Activated T-helper 1 cell treated with anti-CD3 and anti-CD28 coated beads, Interleukin-12 subunit alpha, Interleukin-12 subunit beta, Interleukin-2, Interleukin-4 antibody, amounts not matched to agents 30 ng/mL and 10 ng/mL and 1 ng/mL, durations not matched to agents 14 hours and 24 hours and 36 hours (primary cell): ENCODE measurements at regions not wholly inside any gene's neighbourhood (a gene's known extent, or its start where the extent isn't known, plus 50 kb on each side); places are given as distances from the start of the nearest gene placed in this dataset.

Source experiments
- DNase-seq: peaks from one replicate; pipeline ENCODE4 v3.0.0; 2021; ENCODE audit warnings: low spot score
- H3K27ac Mint-ChIP-seq: one replicate; pipeline ENCODE4 v1.8.0; 2021; ENCODE audit warnings: mild to moderate bottlenecking, mixed read lengths
- H3K27me3 Mint-ChIP-seq: one replicate; pipeline ENCODE4 v1.8.0; 2022; ENCODE audit warnings: mild to moderate bottlenecking, moderate library complexity, mixed read lengths; ENCODE audit not compliant: insufficient read depth
- H3K36me3 Mint-ChIP-seq: one replicate; pipeline ENCODE4 v1.8.0; 2021; ENCODE audit warnings: low read depth, mixed read lengths
- H3K4me1 Mint-ChIP-seq: one replicate; pipeline ENCODE4 v1.8.0; 2021; ENCODE audit warnings: low read depth, mixed read lengths
- H3K4me3 Mint-ChIP-seq: one replicate; pipeline ENCODE4 v1.8.0; 2021; ENCODE audit warnings: mild to moderate bottlenecking, moderate library complexity, mixed read lengths
- H3K9me3 Mint-ChIP-seq: one replicate; pipeline ENCODE4 v1.8.0; 2021; ENCODE audit warnings: mixed read lengths
- intact Hi-C: fragments of 100-400 bp; cut with micrococcal nuclease; formaldehyde crosslinking; loops from one replicate; pipeline ENCODE4 v1.15.1; 2024

GRCh38 chr4:11197631-11198341, 230.9 kb downstream of the HS3ST1 start:
- H3K4me3 Mint-ChIP-seq, result no peak overlapping the region
- intact Hi-C loops, result no loop called here
- H3K27ac Mint-ChIP-seq, result no peak overlapping the region
- no peaks in the 10 kb centered on the region for H3K9me3 Mint-ChIP-seq
- no peak for DNase-seq
- no peaks in the 10 kb centered on the region for H3K27me3 Mint-ChIP-seq
- H3K36me3 Mint-ChIP-seq, result no peaks in the 10 kb centered on the region
- no peaks in the 10 kb centered on the region for H3K4me1 Mint-ChIP-seq

- no peaks in the 10 kb centered on the region for H3K4me1 Mint-ChIP-seq
- H3K27ac Mint-ChIP-seq, result no peak overlapping the region
- intact Hi-C loops, result no loop called here
- H3K27me3 Mint-ChIP-seq, result no peaks in the 10 kb centered on the region
- H3K36me3 Mint-ChIP-seq, result no peaks in the 10 kb centered on the region
- no peaks in the 10 kb centered on the region for H3K9me3 Mint-ChIP-seq
- no peak overlapping the region for H3K4me3 Mint-ChIP-seq
- DNase-seq, result no peak
Measured at GRCh38 chr4:11196927-11197522, 231.7 kb downstream of the HS3ST1 start.

DNA sequence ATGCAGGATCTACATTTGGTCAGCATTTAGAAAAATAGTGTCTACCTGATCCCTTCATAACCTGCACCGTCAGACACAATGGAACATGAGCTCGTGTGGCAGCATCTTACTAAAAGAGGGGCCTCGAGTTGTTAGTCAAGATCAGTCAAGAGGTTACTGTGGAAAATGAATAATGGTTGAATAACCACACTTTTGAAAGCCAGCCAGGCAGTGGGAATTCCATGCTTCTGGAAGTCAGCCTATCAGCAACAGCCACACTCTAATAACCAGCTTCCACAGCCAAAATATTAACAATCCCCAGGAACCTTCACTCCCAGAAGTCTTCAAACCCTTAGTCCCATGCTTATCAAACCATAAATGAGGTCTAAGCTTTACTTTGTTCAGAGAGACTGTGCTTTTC, 234.3 kb downstream of the HS3ST1 start:
- no peak for DNase-seq
- Mint-ChIP-seq H3K9me3 (no peaks in the 10 kb centered on the region), H3K27ac (no peak overlapping the region), H3K27me3 (no peaks in the 10 kb centered on the region), H3K4me1 (peaks cover 8% of the 10 kb centered on the region), H3K4me3 (no peak overlapping the region), H3K36me3 (no peaks in the 10 kb centered on the region)
- intact Hi-C loops, result no loop called here

GRCh38 chr4:11189756-11190155, 238.9 kb downstream of the HS3ST1 start:
- Mint-ChIP-seq H3K36me3 (no peaks in the 10 kb centered on the region), H3K9me3 (no peaks in the 10 kb centered on the region), H3K27ac (no peak overlapping the region), H3K4me3 (no peak overlapping the region), H3K4me1 (peaks cover 9% of the 10 kb centered on the region), H3K27me3 (no peaks in the 10 kb centered on the region)
- DNase-seq, result no peak
- intact Hi-C loops, result no loop called here

GRCh38 chr4:11183356-11183740, 245.3 kb downstream of the HS3ST1 start:
- Mint-ChIP-seq H3K9me3 (no peaks in the 10 kb centered on the region), H3K36me3 (no peaks in the 10 kb centered on the region), H3K27me3 (no peaks in the 10 kb centered on the region), H3K4me3 (no peak overlapping the region), H3K4me1 (no peaks in the 10 kb centered on the region), H3K27ac (no peak overlapping the region)
- intact Hi-C loops, result no loop called here
- no peak for DNase-seq

DNA sequence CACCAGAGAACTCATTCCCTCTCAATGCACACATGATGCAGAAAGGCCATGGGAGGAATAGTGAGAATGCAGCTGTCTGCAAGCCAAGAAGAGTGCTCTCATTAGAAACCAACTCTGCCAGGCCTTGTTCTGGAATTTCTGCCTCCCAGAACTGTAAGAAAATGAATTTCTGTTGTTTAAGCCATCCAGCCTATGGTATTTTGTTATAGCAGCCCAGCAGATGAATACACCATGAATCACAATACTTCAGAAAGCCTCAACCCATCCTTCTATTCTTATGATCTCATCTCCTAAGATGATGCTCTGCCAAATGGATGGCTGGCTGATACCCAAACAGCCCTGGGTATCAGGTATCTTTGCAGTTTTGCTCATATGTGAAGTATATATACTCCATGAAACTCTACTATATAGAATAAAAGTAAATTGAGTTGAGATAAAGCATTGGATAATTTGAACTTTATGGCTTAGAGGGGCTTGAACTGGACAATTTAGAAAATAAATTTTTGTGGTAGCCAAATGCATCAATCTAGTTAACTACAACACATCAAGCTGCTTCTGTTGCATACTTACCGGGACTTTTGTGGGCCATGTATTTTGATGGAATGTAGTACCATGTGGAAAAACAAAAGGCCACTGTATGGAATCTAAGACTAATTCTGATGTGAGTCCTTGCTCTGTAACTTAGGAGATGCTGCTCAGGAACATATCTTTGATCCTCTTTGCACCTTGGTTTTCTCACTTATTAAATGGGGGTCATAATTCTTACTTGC, 245.9 kb downstream of the HS3ST1 start:
- no peak for DNase-seq
- Mint-ChIP-seq H3K27me3 (no peaks in the 10 kb centered on the region), H3K9me3 (no peaks in the 10 kb centered on the region), H3K36me3 (no peaks in the 10 kb centered on the region), H3K27ac (no peak overlapping the region), H3K4me1 (no peaks in the 10 kb centered on the region), H3K4me3 (no peak overlapping the region)
- intact Hi-C loops, result no loop called here

- Mint-ChIP-seq H3K36me3 (no peaks in the 10 kb centered on the region), H3K4me3 (no peak overlapping the region), H3K27ac (no peak overlapping the region), H3K4me1 (no peaks in the 10 kb centered on the region), H3K9me3 (no peaks in the 10 kb centered on the region), H3K27me3 (no peaks in the 10 kb centered on the region)
- intact Hi-C loops, result no loop called here
- no peak for DNase-seq
Measured at GRCh38 chr4:11182031-11182430, 246.7 kb downstream of the HS3ST1 start.

GRCh38 chr4:11179796-11180195, 248.9 kb downstream of the HS3ST1 start:
- Mint-ChIP-seq H3K27ac (no peak overlapping the region), H3K4me1 (no peaks in the 10 kb centered on the region), H3K9me3 (no peaks in the 10 kb centered on the region), H3K4me3 (no peak overlapping the region), H3K27me3 (no peaks in the 10 kb centered on the region), H3K36me3 (no peaks in the 10 kb centered on the region)
- intact Hi-C loops, result no loop called here
- DNase-seq, result no peak

DNA sequence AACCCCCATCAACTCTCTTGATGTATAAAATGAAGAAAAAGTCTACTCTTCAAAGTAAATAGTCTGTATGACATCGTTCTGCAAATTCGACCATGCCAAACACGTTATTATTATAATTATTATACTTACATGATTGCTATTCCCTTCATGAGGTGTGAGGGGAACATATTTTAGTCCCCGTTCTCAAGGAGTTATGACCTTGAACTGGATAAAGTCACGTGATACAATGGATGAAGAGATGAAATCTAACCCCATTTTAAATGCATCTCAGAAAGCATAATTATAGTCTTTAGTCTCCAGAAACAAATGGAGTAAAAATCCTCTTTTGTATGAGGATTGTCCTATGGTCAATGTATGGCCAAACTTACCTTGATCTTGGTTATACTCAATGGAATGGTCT, 250.3 kb downstream of the HS3ST1 start:
- H3K27ac Mint-ChIP-seq, result no peak overlapping the region
- H3K36me3 Mint-ChIP-seq, result no peaks in the 10 kb centered on the region
- H3K4me3 Mint-ChIP-seq, result no peak overlapping the region
- no peaks in the 10 kb centered on the region for H3K9me3 Mint-ChIP-seq
- intact Hi-C loops, result no loop called here
- DNase-seq, result no peak
- H3K4me1 Mint-ChIP-seq, result no peaks in the 10 kb centered on the region
- H3K27me3 Mint-ChIP-seq, result no peaks in the 10 kb centered on the region

DNA sequence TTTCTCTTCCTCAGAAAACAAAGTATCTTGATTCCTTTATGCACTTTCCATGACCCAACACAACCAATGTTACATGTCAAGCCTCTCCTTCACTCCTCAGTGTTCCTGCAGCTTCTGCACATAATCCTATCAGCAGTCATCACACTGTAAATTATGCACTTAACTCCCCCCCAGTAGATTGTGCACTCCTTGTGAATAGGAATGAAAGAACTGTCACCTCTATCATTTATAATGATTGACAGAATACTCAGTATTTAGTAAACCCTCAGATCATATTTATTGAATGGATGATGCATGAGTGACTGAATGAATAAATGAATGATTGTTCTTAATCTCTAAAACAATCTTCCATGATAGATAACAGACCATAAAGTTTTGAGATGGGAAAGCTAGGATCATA, 253.3 kb downstream of the HS3ST1 start:
- intact Hi-C loops, result no loop called here
- no peaks in the 10 kb centered on the region for H3K27me3 Mint-ChIP-seq
- no peak overlapping the region for H3K4me3 Mint-ChIP-seq
- no peaks in the 10 kb centered on the region for H3K9me3 Mint-ChIP-seq
- no peaks in the 10 kb centered on the region for H3K36me3 Mint-ChIP-seq
- no peak for DNase-seq
- no peaks in the 10 kb centered on the region for H3K4me1 Mint-ChIP-seq
- no peak overlapping the region for H3K27ac Mint-ChIP-seq

DNA sequence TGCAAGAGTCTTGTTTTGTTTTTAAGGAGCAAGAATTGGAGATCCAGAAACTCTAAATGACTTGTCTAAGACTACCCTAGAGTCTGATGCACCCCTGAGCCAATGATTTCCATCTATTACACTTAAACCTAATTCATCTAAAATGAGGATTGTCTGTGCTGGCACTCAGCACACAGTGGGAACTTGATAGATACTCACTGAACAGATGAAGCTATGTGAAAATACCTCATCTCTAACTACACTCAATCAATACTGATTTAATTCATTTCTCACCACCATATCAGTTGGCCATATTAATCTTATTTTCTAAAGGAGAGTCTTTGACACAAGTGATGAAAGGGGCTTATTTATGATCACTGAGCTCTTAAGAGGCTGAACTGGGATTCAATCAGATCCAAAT, 262.1 kb downstream of the HS3ST1 start:
- Mint-ChIP-seq H3K4me3 (no peak overlapping the region), H3K27ac (no peak overlapping the region), H3K4me1 (no peaks in the 10 kb centered on the region), H3K27me3 (peaks cover 2% of the 10 kb centered on the region), H3K36me3 (no peaks in the 10 kb centered on the region), H3K9me3 (no peaks in the 10 kb centered on the region)
- intact Hi-C loops, result no loop called here
- no peak for DNase-seq

DNA sequence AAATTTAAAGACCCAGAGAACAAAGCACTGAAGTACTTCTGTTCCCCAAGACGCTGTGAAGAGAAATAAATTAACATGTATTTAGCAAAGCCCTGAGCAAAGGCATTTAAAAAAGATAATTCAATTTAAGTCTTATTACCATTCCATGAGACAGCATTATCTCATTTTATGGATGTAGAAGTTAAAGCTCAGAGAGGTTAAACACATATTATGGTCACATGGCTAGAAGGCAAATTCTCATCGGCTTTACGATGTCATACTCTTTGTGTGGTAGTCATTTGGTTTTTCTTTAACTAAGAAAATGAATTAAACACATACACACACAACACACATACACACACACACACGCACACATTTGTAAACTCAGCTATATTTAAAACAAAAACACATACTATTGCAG, 262.7 kb downstream of the HS3ST1 start:
- no peak for DNase-seq
- intact Hi-C loops, result no loop called here
- H3K36me3 Mint-ChIP-seq, result no peaks in the 10 kb centered on the region
- no peak overlapping the region for H3K4me3 Mint-ChIP-seq
- H3K4me1 Mint-ChIP-seq, result no peaks in the 10 kb centered on the region
- no peak overlapping the region for H3K27ac Mint-ChIP-seq
- H3K9me3 Mint-ChIP-seq, result no peaks in the 10 kb centered on the region
- peaks cover 2% of the 10 kb centered on the region for H3K27me3 Mint-ChIP-seq

- Mint-ChIP-seq H3K4me1 (no peaks in the 10 kb centered on the region), H3K27me3 (peaks cover 2% of the 10 kb centered on the region), H3K27ac (no peak overlapping the region), H3K9me3 (no peaks in the 10 kb centered on the region), H3K36me3 (no peaks in the 10 kb centered on the region), H3K4me3 (no peak overlapping the region)
- intact Hi-C loops, result no loop called here
- no peak for DNase-seq
Measured at GRCh38 chr4:11165052-11165451, 263.6 kb downstream of the HS3ST1 start.
